ENCODE measurements at regions not wholly inside any gene's neighbourhood (a gene's known extent, or its start where the extent isn't known, plus 50 kb on each side); places are given as distances from the start of the nearest gene placed in this dataset.

GRCh38 chr5:57745029-57745428, 262.4 kb upstream of the ACTBL2 start:
- no peak for TF ChIP-seq GATA2 (IDR thresholded peaks at IDR 0.05; ENCODE audit: low read depth, low read length)
- TF ChIP-seq GATA3 (IDR thresholded peaks at IDR 0.05; ENCODE audit: low read depth, low read length) = no peak
